ENCODE measurements at regions not wholly inside any gene's neighbourhood (a gene's known extent, or its start where the extent isn't known, plus 50 kb on each side); places are given as distances from the start of the nearest gene placed in this dataset.

DNA sequence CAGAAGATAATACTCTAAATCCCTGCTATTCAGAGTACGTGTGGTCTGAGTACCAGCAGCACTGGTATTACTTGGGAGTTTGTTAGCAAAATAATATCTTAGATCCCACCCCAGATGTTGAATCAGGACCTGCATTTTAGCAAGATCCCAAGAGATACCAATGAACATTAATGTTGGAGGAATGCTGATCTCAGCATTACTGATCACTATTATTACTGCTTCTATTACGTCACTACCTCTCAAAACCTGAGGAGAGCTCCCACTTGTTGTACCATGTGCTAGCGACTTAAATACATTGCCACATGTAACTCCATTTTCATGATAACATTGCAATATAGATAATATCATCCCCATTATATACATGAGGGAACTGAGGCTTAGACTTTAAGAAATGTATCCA is 185.2 kb downstream of the SPRY1 start:
- TF ChIP-seq CTCF (IDR thresholded peaks at IDR 0.05) (no peak), POLR2A (IDR thresholded peaks at IDR 0.05) (no peak)
